ENCODE measurements at regions not wholly inside any gene's neighbourhood (a gene's known extent, or its start where the extent isn't known, plus 50 kb on each side); places are given as distances from the start of the nearest gene placed in this dataset.
"Not testable (repeated sequence)": the region's sequence is repeated elsewhere in the genome, so short reads cannot be mapped to it uniquely, and the experiment has no call there.

GRCh38 chr16:66265048-66265415, 101.5 kb upstream of the CDH5 start:
- no peak for DNase-seq

GRCh38 chr16:66264311-66265047, 102.0 kb upstream of the CDH5 start:
- no peak for DNase-seq

- DNase-seq = no peak
Measured at GRCh38 chr16:66263973-66264310, 102.5 kb upstream of the CDH5 start.

- DNase-seq = no peak
Measured at GRCh38 chr16:66263168-66263972, 103.1 kb upstream of the CDH5 start.

- DNase-seq = no peak
Measured at GRCh38 chr16:66262253-66263167, 104.0 kb upstream of the CDH5 start.

- no peak for DNase-seq
Measured at GRCh38 chr16:66261826-66262225, 104.7 kb upstream of the CDH5 start.

GRCh38 chr16:66260522-66261254, 105.8 kb upstream of the CDH5 start:
- DNase-seq = no peak

GRCh38 chr16:66258916-66259845, 107.3 kb upstream of the CDH5 start:
- no peak for DNase-seq

- DNase-seq = no peak
Measured at GRCh38 chr16:66256919-66257318, 109.6 kb upstream of the CDH5 start.

- no peak for DNase-seq
Measured at GRCh38 chr16:66255647-66256046, 110.8 kb upstream of the CDH5 start.

GRCh38 chr16:66254751-66255150, 111.7 kb upstream of the CDH5 start:
- DNase-seq = no peak

- no peak for DNase-seq
Measured at GRCh38 chr16:66254106-66254505, 112.4 kb upstream of the CDH5 start.

- DNase-seq = no peak
Measured at GRCh38 chr16:66251476-66252160, 114.9 kb upstream of the CDH5 start.

- DNase-seq = no peak
Measured at GRCh38 chr16:66250686-66251431, 115.6 kb upstream of the CDH5 start.

GRCh38 chr16:66247516-66248481, 118.7 kb upstream of the CDH5 start:
- DNase-seq = peak in 1 of 3 experiments; percentile 26

- no peak for DNase-seq
Measured at GRCh38 chr16:66245868-66246267, 120.6 kb upstream of the CDH5 start.

GRCh38 chr16:66245072-66245471, 121.4 kb upstream of the CDH5 start:
- no peak for DNase-seq

GRCh38 chr16:66242672-66243071, 123.8 kb upstream of the CDH5 start:
- no peak for DNase-seq

- not testable (repeated sequence) for DNase-seq
Measured at GRCh38 chr16:66242206-66242605, 124.3 kb upstream of the CDH5 start.

Data from NCI-H1417 (cell line).